GM12892 (cell line): ENCODE measurements at regions not wholly inside any gene's neighbourhood (a gene's known extent, or its start where the extent isn't known, plus 50 kb on each side); places are given as distances from the start of the nearest gene placed in this dataset.

ENCODE experiments used
- POLR2A ChIP-seq: IDR thresholded peaks from 2 replicates; pipeline ENCODE4 v1.6.1; 2011; ENCODE audit warnings: low read depth, low read length, control low read depth
- POLR2AphosphoS5 ChIP-seq: IDR thresholded peaks from 2 replicates; pipeline ENCODE4 v1.6.1; 2011; ENCODE audit warnings: low read depth, low read length, control low read depth

GRCh38 chr15:59887211-59887610 is 116.9 kb upstream of the FOXB1 start:
- TF ChIP-seq POLR2AphosphoS5 (no peak), POLR2A (no peak)
